Muscle layer of duodenum (tissue), 2 donors: ENCODE measurements at regions not wholly inside any gene's neighbourhood (a gene's known extent, or its start where the extent isn't known, plus 50 kb on each side); places are given as distances from the start of the nearest gene placed in this dataset.
A peak's percentile ranks its signal among the peaks of the same experiment; 100 is the strongest.

Experiments used
- H3K27ac ChIP-seq: one replicate; pipeline ENCODE4 v1.7.0; 2013; ENCODE audit warnings: mild to moderate bottlenecking, low read length
- H3K27me3 ChIP-seq: one replicate; pipeline ENCODE4 v1.7.0; 2013; ENCODE audit warnings: low read depth, mild to moderate bottlenecking, control low read depth, low read length
- H3K36me3 ChIP-seq, 2 donors: one replicate each; pipeline ENCODE4 v1.7.0; 2013; ENCODE audit warnings: low read length in 2 of 2, control low read depth in 1 of 2, mild to moderate bottlenecking in 1 of 2; ENCODE audit not compliant: insufficient read depth in 2 of 2, control insufficient read depth in 1 of 2
- H3K4me1 ChIP-seq, 2 donors: one replicate each; pipeline ENCODE4 v1.7.0; 2013; ENCODE audit warnings: low read length in 2 of 2, mild to moderate bottlenecking in 2 of 2, control low read depth in 1 of 2, moderate library complexity in 1 of 2; ENCODE audit not compliant: insufficient read depth in 2 of 2, control insufficient read depth in 1 of 2
- H3K4me3 ChIP-seq, 2 donors: one replicate each; pipeline ENCODE4 v1.7.0; 2013; ENCODE audit warnings: low read length in 2 of 2, low read depth in 1 of 2, mild to moderate bottlenecking in 1 of 2
- H3K9me3 ChIP-seq, 2 donors: one replicate each; pipeline ENCODE4 v1.7.0; 2013; ENCODE audit warnings: low read length in 2 of 2, control low read depth in 1 of 2, mild to moderate bottlenecking in 1 of 2; ENCODE audit not compliant: control insufficient read depth in 1 of 2
- donor health status: healthy.

GRCh38 chr4:180031330-180031729 lies 2211.9 kb upstream of the TENM3 start:
- H3K27me3 ChIP-seq, result no peaks in the 10 kb centered on the region
- H3K27ac ChIP-seq, result no peak overlapping the region
- no peaks in the 10 kb centered on the region for H3K36me3 ChIP-seq
- H3K9me3 ChIP-seq, result no peaks in the 10 kb centered on the region
- no peaks in the 10 kb centered on the region for H3K4me1 ChIP-seq
- no peak overlapping the region for H3K4me3 ChIP-seq

DNA sequence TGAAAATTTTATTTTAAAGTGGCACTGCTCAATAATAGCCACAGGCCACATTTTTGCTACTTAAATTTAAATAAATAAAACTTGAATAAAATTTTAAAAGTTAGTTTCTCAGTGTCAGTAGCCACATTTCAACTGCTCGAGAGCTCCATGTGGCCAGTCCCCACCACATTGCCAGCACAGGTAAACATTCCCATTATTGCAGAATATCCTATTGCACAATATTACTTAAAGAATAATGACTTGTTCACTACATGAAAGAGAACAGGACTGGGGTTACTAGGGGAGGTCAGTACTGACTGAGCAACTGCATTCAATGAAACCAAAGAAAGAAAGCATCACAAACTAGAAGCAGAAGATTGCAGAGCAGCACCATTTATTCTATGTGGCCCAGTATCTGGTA lies 2201.6 kb upstream of the TENM3 start:
- H3K27ac ChIP-seq, result no peak overlapping the region
- no peak overlapping the region for H3K4me3 ChIP-seq
- H3K9me3 ChIP-seq, result peaks cover 0 to 2% of the 10 kb centered on the region in 2 donors
- no peaks in the 10 kb centered on the region for H3K4me1 ChIP-seq
- no peaks in the 10 kb centered on the region for H3K27me3 ChIP-seq
- H3K36me3 ChIP-seq, result no peaks in the 10 kb centered on the region

DNA sequence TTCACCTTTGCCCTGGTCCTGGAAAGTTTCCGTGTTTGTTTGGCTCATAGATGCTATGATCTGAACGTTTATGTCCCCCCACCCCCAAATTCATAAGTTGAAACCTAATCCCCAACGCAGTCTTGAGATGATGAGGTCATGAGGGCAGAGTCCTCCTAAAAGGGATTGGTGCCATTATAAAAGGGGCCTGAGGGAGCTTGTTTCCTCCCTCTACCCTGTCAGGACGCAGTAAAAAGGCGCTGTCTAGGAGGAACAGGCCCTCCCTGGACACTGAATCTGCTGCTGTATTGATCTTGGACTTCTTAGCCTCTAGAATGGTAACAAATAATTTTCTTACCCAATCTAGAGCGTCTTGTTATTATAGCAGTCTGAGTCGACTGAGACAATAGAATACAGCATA lies 2190.6 kb upstream of the TENM3 start:
- Histone ChIP-seq H3K4me1 (peaks cover 0 to 1% of the 10 kb centered on the region in 2 donors), H3K27me3 (no peaks in the 10 kb centered on the region)

DNA sequence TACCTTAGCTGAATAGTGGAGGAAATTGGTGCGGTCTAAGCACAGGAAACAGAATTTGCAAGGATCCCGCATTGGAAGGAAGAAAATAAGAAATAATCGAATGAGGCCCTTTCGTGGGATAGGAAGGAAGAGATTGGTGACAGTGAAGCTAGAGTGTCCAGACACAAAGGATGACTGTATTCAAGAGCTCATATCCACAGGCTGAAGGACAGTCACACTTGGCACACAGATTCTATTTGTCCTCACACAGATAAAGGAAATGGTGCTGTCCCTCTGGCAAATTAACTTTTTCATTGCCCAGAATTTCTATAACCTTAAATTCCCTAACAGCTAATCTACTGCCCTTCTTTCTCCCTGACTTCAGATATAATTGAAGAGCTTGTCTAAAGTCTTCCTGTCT lies 2188.9 kb upstream of the TENM3 start:
- Histone ChIP-seq H3K4me3 (no peak overlapping the region), H3K4me1 (peaks cover 0 to 12% of the 10 kb centered on the region in 2 donors)

More for the DNA sequence above, 2190.6 kb upstream of the TENM3 start:
- Histone ChIP-seq H3K4me3 (no peak overlapping the region), H3K36me3 (no peaks in the 10 kb centered on the region), H3K9me3 (no peaks in the 10 kb centered on the region), H3K27ac (no peak overlapping the region)

DNA sequence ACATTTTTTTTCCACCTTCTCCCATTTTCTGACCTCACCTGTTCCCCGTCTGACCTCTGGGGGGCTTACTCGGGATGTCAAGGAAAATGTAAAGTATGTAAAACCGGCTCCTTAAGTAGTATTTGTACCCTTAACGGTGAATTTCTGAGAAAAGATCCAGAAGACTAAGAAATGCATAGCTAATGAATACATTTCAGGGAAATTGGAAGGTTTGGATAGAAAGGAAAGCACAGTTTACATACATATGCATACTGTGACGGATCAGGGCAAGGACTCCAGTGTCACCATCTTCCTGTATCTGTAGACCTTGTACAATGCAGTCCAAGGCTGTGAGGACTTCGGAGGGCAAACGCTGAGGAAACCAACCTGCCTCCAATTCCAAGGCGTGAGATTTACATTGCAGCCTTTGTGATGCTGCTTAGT lies 2185.9 kb upstream of the TENM3 start:
- Histone ChIP-seq H3K9me3 (no peaks in the 10 kb centered on the region), H3K27me3 (peaks cover 15% of the 10 kb centered on the region), H3K36me3 (no peaks in the 10 kb centered on the region), H3K27ac (no peak overlapping the region), H3K4me3 (no peak overlapping the region), H3K4me1 (peaks cover 0 to 17% of the 10 kb centered on the region in 2 donors)

More for the DNA sequence above, 2188.9 kb upstream of the TENM3 start:
- Histone ChIP-seq H3K36me3 (no peaks in the 10 kb centered on the region), H3K9me3 (no peaks in the 10 kb centered on the region), H3K27ac (no peak overlapping the region), H3K27me3 (peaks cover 2% of the 10 kb centered on the region)

GRCh38 chr4:180057891-180058671 lies 2185.1 kb upstream of the TENM3 start:
- H3K36me3 ChIP-seq, result no peaks in the 10 kb centered on the region
- peaks cover 0 to 17% of the 10 kb centered on the region in 2 donors for H3K4me1 ChIP-seq
- no peaks in the 10 kb centered on the region for H3K9me3 ChIP-seq
- no peak overlapping the region for H3K27ac ChIP-seq
- H3K4me3 ChIP-seq, result peak overlapping the region; percentile 11 to 71
- peaks cover 15% of the 10 kb centered on the region for H3K27me3 ChIP-seq

- H3K27me3 ChIP-seq, result peaks cover 15% of the 10 kb centered on the region
- H3K4me3 ChIP-seq, result peak overlapping the region in 1 of 2 donors; percentile 71
- no peaks in the 10 kb centered on the region for H3K36me3 ChIP-seq
- no peak overlapping the region for H3K27ac ChIP-seq
- no peaks in the 10 kb centered on the region for H3K9me3 ChIP-seq
- peaks cover 0 to 17% of the 10 kb centered on the region in 2 donors for H3K4me1 ChIP-seq
Measured at GRCh38 chr4:180058691-180059215, 2184.4 kb upstream of the TENM3 start.

DNA sequence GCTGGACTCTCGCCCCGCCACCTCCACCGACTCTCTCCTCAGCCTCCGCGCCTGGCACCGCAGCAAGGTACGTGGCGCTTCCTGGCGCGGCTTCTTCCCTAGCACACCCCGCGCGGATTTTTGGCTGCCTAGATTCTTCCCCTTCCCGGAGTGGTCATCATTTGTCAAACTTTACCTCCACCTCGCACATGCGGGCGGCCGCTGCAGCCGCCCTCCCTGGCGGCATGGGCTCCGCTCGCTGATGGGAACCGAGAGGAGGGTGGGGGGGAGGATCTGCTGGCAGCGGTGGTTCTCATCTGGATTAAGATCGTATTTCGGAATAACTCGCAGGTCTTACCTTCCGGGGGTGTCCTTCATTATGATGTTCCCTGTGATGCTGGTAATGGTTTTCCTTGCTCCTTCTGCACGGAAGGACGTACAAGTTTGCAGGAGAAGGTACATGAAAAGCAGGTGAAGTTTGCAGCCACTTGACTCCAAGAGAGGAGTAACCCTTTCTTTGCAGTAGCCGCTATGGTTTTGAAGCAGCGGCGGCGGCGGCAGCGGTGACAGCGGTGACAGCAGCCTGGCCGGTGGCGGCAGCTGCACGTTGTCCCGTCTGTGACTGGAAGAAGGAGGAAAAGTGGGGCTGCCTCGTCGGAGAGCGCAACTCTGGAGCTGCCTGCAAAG lies 2183.9 kb upstream of the TENM3 start:
- peaks cover 0 to 17% of the 10 kb centered on the region in 2 donors for H3K4me1 ChIP-seq
- H3K27me3 ChIP-seq, result peaks cover 15% of the 10 kb centered on the region
- no peaks in the 10 kb centered on the region for H3K36me3 ChIP-seq
- H3K4me3 ChIP-seq, result peak overlapping the region; percentile 47 to 71
- H3K9me3 ChIP-seq, result no peaks in the 10 kb centered on the region
- H3K27ac ChIP-seq, result no peak overlapping the region

- Histone ChIP-seq H3K27me3 (peaks cover 15% of the 10 kb centered on the region), H3K4me3 (no peak overlapping the region)
Measured at GRCh38 chr4:180060159-180060889, 2182.9 kb upstream of the TENM3 start.

DNA sequence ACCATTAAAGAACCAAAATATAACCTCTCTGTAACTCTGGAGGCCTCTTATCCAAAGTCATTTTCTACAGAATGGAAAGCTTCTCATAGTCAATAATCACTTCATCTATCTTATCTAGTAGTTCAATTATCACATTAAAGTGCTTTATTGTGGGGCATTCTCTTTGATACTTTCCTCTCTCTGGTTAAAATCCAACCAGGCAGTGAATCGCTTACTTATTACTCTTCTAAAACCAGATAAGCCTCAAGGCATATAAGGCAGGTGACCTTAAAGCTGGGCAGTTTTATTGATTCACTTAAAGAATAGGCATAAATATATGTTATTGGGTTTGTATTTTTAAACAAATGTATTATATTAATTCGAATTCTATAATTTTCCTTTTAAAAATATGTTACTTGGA lies 2162.1 kb upstream of the TENM3 start:
- H3K36me3 ChIP-seq, result no peaks in the 10 kb centered on the region
- H3K9me3 ChIP-seq, result no peaks in the 10 kb centered on the region
- no peak overlapping the region for H3K4me3 ChIP-seq
- no peaks in the 10 kb centered on the region for H3K27me3 ChIP-seq
- no peaks in the 10 kb centered on the region for H3K4me1 ChIP-seq
- no peak overlapping the region for H3K27ac ChIP-seq

More at GRCh38 chr4:180060159-180060889, 2182.9 kb upstream of the TENM3 start:
- H3K36me3 ChIP-seq, result no peaks in the 10 kb centered on the region
- peaks cover 0 to 17% of the 10 kb centered on the region in 2 donors for H3K4me1 ChIP-seq
- no peak overlapping the region for H3K27ac ChIP-seq
- H3K9me3 ChIP-seq, result no peaks in the 10 kb centered on the region

GRCh38 chr4:180084561-180084960 lies 2158.6 kb upstream of the TENM3 start:
- Histone ChIP-seq H3K27ac (no peak overlapping the region), H3K9me3 (no peaks in the 10 kb centered on the region), H3K4me3 (no peak overlapping the region), H3K27me3 (no peaks in the 10 kb centered on the region), H3K36me3 (no peaks in the 10 kb centered on the region), H3K4me1 (no peaks in the 10 kb centered on the region)
